ENCODE measurements at regions not wholly inside any gene's neighbourhood (a gene's known extent, or its start where the extent isn't known, plus 50 kb on each side); places are given as distances from the start of the nearest gene placed in this dataset.

GRCh38 chr10:4382811-4383210 is 443.2 kb upstream of the AKR1E2 start:
- no peaks in the 10 kb centered on the region for H3K36me3 ChIP-seq (ENCODE audit: low read depth)
- no peaks in the 10 kb centered on the region for H3K27me3 ChIP-seq (ENCODE audit: insufficient read depth, poor library complexity, severe bottlenecking)
- no peak for DNase-seq (ENCODE audit: low spot score)
- H3K27ac ChIP-seq (ENCODE audit: poor library complexity, severe bottlenecking) = no peak overlapping the region
- ATAC-seq (ENCODE audit: low read depth) = no peak
- TF ChIP-seq CTCF (IDR thresholded peaks at IDR 0.05; ENCODE audit: poor library complexity, severe bottlenecking) = no peak
- H3K4me1 ChIP-seq (ENCODE audit: insufficient read depth, poor library complexity, severe bottlenecking) = no peaks in the 10 kb centered on the region
- H3K4me3 ChIP-seq (ENCODE audit: severe bottlenecking) = no peak overlapping the region
- H3K9me3 ChIP-seq (ENCODE audit: severe bottlenecking) = no peaks in the 10 kb centered on the region

GRCh38 chr10:4373612-4374011 is 452.4 kb upstream of the AKR1E2 start:
- H3K4me1 ChIP-seq (ENCODE audit: insufficient read depth, poor library complexity, severe bottlenecking) = no peaks in the 10 kb centered on the region
- TF ChIP-seq CTCF (IDR thresholded peaks at IDR 0.05; ENCODE audit: poor library complexity, severe bottlenecking) = no peak
- no peaks in the 10 kb centered on the region for H3K27me3 ChIP-seq (ENCODE audit: insufficient read depth, poor library complexity, severe bottlenecking)
- ATAC-seq (ENCODE audit: low read depth) = no peak
- H3K9me3 ChIP-seq (ENCODE audit: severe bottlenecking) = no peaks in the 10 kb centered on the region
- no peak overlapping the region for H3K4me3 ChIP-seq (ENCODE audit: severe bottlenecking)
- H3K36me3 ChIP-seq (ENCODE audit: low read depth) = no peaks in the 10 kb centered on the region
- no peak for DNase-seq (ENCODE audit: low spot score)
- no peak overlapping the region for H3K27ac ChIP-seq (ENCODE audit: poor library complexity, severe bottlenecking)

- ATAC-seq (ENCODE audit: low read depth) (no peak), DNase-seq (ENCODE audit: low spot score) (no peak)
- TF ChIP-seq CTCF (IDR thresholded peaks at IDR 0.05; ENCODE audit: poor library complexity, severe bottlenecking) = no peak
- Histone ChIP-seq H3K36me3 (ENCODE audit: low read depth) (no peaks in the 10 kb centered on the region), H3K4me3 (ENCODE audit: severe bottlenecking) (no peak overlapping the region), H3K9me3 (ENCODE audit: severe bottlenecking) (no peaks in the 10 kb centered on the region), H3K4me1 (ENCODE audit: insufficient read depth, poor library complexity, severe bottlenecking) (no peaks in the 10 kb centered on the region), H3K27me3 (ENCODE audit: insufficient read depth, poor library complexity, severe bottlenecking) (no peaks in the 10 kb centered on the region), H3K27ac (ENCODE audit: poor library complexity, severe bottlenecking) (no peak overlapping the region)
Observed at GRCh38 chr10:4373098-4373497, 452.9 kb upstream of the AKR1E2 start.

- DNase-seq (ENCODE audit: low spot score) (no peak), ATAC-seq (ENCODE audit: low read depth) (no peak)
- Histone ChIP-seq H3K36me3 (ENCODE audit: low read depth) (no peaks in the 10 kb centered on the region), H3K27me3 (ENCODE audit: insufficient read depth, poor library complexity, severe bottlenecking) (no peaks in the 10 kb centered on the region), H3K9me3 (ENCODE audit: severe bottlenecking) (no peaks in the 10 kb centered on the region), H3K4me1 (ENCODE audit: insufficient read depth, poor library complexity, severe bottlenecking) (no peaks in the 10 kb centered on the region), H3K27ac (ENCODE audit: poor library complexity, severe bottlenecking) (no peak overlapping the region), H3K4me3 (ENCODE audit: severe bottlenecking) (no peak overlapping the region)
- TF ChIP-seq CTCF (IDR thresholded peaks at IDR 0.05; ENCODE audit: poor library complexity, severe bottlenecking) = no peak
Observed at GRCh38 chr10:4372601-4373000, 453.4 kb upstream of the AKR1E2 start.

GRCh38 chr10:4371691-4372295 is 454.2 kb upstream of the AKR1E2 start:
- Histone ChIP-seq H3K27me3 (ENCODE audit: insufficient read depth, poor library complexity, severe bottlenecking) (no peaks in the 10 kb centered on the region), H3K4me3 (ENCODE audit: severe bottlenecking) (no peak overlapping the region), H3K36me3 (ENCODE audit: low read depth) (no peaks in the 10 kb centered on the region), H3K27ac (ENCODE audit: poor library complexity, severe bottlenecking) (no peak overlapping the region), H3K4me1 (ENCODE audit: insufficient read depth, poor library complexity, severe bottlenecking) (no peaks in the 10 kb centered on the region), H3K9me3 (ENCODE audit: severe bottlenecking) (no peaks in the 10 kb centered on the region)
- DNase-seq (ENCODE audit: low spot score) (no peak), ATAC-seq (ENCODE audit: low read depth) (no peak)
- TF ChIP-seq CTCF (IDR thresholded peaks at IDR 0.05; ENCODE audit: poor library complexity, severe bottlenecking) = no peak

All from RWPE2 (cell line).